ENCODE measurements at regions not wholly inside any gene's neighbourhood (a gene's known extent, or its start where the extent isn't known, plus 50 kb on each side); places are given as distances from the start of the nearest gene placed in this dataset.

- no peak for TF ChIP-seq CTCF (IDR thresholded peaks at IDR 0.05; ENCODE audit: control extremely low read depth, extremely low read depth, low read depth, missing control alignments)
- POLR2A ChIA-PET, result no interaction called here
- no peak for DNase-seq (ENCODE audit: extremely low spot score)
- CTCF ChIA-PET, result interaction anchor here (1.6 kb wide), 1 partner anchor 14 kb away, joined by 3 read pairs; no protein-coding TSS in a partner anchor
These were observed 547.9 kb downstream of the DTWD2 start for GRCh38 chr5:118440496-118440895.

DNA sequence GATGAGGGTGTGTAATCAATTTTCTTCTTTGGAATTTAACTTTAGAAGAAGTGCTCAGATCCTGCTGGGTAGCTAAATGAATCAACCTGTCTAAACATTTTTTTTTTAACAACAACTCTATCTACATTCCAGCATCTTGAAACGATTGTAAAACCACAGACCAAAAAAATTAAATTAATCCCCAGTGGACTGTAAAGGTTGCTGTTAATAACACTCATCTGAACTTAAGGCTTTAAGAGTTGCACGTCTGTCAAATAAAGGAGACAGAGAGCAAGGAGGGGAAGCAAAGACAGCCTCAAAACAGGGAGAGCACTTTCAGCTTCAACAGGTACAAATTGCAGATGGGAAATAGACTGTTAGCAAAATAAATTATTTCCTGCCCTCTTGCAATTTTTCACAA, 548.5 kb downstream of the DTWD2 start:
- DNase-seq (ENCODE audit: extremely low spot score), result no peak
- ChIA-PET POLR2A (no interaction called here), CTCF (interaction anchor here (1.6 kb wide), 1 partner anchor 14 kb away, joined by 3 read pairs; no protein-coding TSS in a partner anchor)
- TF ChIP-seq CTCF (IDR thresholded peaks at IDR 0.05; ENCODE audit: control extremely low read depth, extremely low read depth, low read depth, missing control alignments), result no peak

DNA sequence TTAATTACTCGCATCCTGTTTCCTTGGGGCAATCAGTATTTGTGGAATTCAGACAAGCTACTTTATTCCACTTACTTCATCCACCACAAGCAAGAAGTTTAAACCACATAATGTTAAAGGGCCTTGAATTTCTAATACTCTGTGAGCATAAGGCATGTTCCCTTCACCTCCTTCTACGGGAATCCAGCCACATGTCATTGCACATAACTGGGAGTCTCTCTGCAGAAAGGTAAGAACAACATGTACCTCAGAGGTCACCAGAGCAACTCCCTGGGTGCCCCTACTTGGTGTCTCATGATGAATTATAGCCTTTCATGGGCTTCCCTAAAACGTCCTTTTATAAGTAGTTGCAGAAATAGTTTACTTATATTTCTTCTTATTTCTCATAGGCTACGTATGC, 553.2 kb downstream of the DTWD2 start:
- POLR2A ChIA-PET, result no interaction called here
- no peak for TF ChIP-seq CTCF (IDR thresholded peaks at IDR 0.05; ENCODE audit: control extremely low read depth, extremely low read depth, low read depth, missing control alignments)
- CTCF ChIA-PET, result interaction anchor here (1.3 kb wide), 1 partner anchor 18 kb away, joined by 3 read pairs; no protein-coding TSS in a partner anchor
- DNase-seq (ENCODE audit: extremely low spot score), result no peak

DNA sequence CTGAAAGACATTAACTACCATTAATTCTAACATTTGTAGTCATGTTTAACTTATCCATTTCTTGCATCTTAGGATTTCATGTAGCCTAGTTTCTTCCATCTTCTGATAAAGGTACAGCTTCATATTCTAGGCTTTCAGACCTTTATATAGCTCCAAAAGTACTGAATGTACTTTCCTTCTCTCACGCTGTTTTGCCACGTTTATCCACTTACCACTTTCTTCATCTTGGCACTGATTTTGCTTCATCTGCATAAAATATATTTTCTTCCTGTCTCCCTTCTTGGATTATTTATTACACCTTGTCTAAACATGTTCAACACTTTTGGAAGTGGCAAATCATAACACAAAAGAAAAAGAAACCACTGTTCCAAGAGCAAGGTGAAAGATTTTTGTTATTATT, 553.8 kb downstream of the DTWD2 start:
- no peak for TF ChIP-seq CTCF (IDR thresholded peaks at IDR 0.05; ENCODE audit: control extremely low read depth, extremely low read depth, low read depth, missing control alignments)
- no peak for DNase-seq (ENCODE audit: extremely low spot score)
- POLR2A ChIA-PET, result no interaction called here
- CTCF ChIA-PET, result no interaction called here

DNA sequence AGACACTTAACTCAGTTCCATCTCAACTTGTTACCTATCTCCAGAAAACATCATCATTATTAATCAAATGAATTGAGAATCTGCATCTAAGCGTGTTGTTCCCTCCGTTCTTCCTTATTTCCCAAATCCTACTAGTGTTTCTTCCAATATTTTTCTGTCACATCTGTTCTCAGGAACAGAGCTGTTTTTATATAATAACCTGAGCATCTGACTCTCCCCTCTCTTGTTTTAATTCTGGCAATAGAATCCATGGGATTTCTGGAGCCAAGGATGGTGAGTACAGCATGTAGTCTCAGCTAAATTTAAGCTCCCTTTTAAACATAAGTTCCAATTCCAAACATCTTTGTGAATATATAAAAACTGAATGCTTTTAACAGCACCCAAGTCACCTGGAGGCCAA, 558.3 kb downstream of the DTWD2 start:
- CTCF ChIA-PET, result interaction anchor here (0.6 kb wide), 1 partner anchor 152 kb away, joined by 3 read pairs; no protein-coding TSS in a partner anchor
- POLR2A ChIA-PET, result no interaction called here
- no peak for DNase-seq (ENCODE audit: extremely low spot score)
- TF ChIP-seq CTCF (IDR thresholded peaks at IDR 0.05; ENCODE audit: control extremely low read depth, extremely low read depth, low read depth, missing control alignments), result no peak

- POLR2A ChIA-PET, result no interaction called here
- TF ChIP-seq CTCF (IDR thresholded peaks at IDR 0.05; ENCODE audit: control extremely low read depth, extremely low read depth, low read depth, missing control alignments), result no peak
- no peak for DNase-seq (ENCODE audit: extremely low spot score)
- CTCF ChIA-PET, result interaction anchor here (1.2 kb wide), 1 partner anchor 12 kb away, joined by 3 read pairs; no protein-coding TSS in a partner anchor
These were observed 580.4 kb downstream of the DTWD2 start for GRCh38 chr5:118407958-118408357.

DNA sequence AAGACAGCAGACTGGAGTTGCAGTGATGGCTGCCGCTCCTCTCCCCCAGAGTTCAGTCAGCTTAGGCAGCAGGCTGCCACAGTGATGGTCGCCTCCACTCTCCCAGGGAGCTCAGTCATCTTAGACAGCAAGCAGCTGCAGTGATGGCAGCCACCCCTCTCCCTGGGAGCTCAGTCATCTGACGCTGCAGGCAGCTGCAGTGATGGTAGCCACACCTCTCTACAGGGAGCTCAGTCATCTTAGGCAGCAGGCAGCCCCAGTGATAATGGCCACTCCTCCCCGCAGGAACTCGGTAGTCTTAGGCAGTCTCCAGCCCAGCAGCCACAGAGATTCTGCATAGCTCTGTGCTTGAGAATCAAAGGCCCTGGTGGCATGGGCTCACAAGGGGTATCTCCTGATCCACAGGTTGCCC, 582.7 kb downstream of the DTWD2 start:
- ChIA-PET CTCF (interaction anchor here (1.8 kb wide), 1 partner anchor 10 kb away, joined by 8 read pairs; no protein-coding TSS in a partner anchor), POLR2A (no interaction called here)
- TF ChIP-seq CTCF (IDR thresholded peaks at IDR 0.05; ENCODE audit: control extremely low read depth, extremely low read depth, low read depth, missing control alignments), result no peak
- no peak for DNase-seq (ENCODE audit: extremely low spot score)
